ENCODE measurements at regions not wholly inside any gene's neighbourhood (a gene's known extent, or its start where the extent isn't known, plus 50 kb on each side); places are given as distances from the start of the nearest gene placed in this dataset.

GRCh38 chr2:83826577-83826976, 632.5 kb downstream of the SUCLG1 start:
- TF ChIP-seq, protein P1, sequence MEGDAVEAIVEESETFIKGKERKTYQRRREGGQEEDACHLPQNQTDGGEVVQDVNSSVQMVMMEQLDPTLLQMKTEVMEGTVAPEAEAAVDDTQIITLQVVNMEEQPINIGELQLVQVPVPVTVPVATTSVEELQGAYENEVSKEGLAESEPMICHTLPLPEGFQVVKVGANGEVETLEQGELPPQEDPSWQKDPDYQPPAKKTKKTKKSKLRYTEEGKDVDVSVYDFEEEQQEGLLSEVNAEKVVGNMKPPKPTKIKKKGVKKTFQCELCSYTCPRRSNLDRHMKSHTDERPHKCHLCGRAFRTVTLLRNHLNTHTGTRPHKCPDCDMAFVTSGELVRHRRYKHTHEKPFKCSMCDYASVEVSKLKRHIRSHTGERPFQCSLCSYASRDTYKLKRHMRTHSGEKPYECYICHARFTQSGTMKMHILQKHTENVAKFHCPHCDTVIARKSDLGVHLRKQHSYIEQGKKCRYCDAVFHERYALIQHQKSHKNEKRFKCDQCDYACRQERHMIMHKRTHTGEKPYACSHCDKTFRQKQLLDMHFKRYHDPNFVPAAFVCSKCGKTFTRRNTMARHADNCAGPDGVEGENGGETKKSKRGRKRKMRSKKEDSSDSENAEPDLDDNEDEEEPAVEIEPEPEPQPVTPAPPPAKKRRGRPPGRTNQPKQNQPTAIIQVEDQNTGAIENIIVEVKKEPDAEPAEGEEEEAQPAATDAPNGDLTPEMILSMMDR (IDR thresholded peaks at IDR 0.05): no peak
- TF ChIP-seq POLR2A (IDR thresholded peaks at IDR 0.05): no peak

Data from testis (tissue), 2 donors.